GM19324 (cell line): ENCODE measurements at regions not wholly inside any gene's neighbourhood (a gene's known extent, or its start where the extent isn't known, plus 50 kb on each side); places are given as distances from the start of the nearest gene placed in this dataset.
A peak's percentile ranks its signal among the peaks of the same experiment; 100 is the strongest.
"Not testable (repeated sequence)": the region's sequence is repeated elsewhere in the genome, so short reads cannot be mapped to it uniquely, and the experiment has no call there.

ENCODE experiments used
- ATAC-seq: cut with Tn5 transposase; IDR thresholded peaks from one replicate; pipeline ENCODE4 v1.9.1; 2021; ENCODE audit warnings: mild to moderate bottlenecking, moderate library complexity; ENCODE audit not compliant: unreplicated experiment, low FRiP score

DNA sequence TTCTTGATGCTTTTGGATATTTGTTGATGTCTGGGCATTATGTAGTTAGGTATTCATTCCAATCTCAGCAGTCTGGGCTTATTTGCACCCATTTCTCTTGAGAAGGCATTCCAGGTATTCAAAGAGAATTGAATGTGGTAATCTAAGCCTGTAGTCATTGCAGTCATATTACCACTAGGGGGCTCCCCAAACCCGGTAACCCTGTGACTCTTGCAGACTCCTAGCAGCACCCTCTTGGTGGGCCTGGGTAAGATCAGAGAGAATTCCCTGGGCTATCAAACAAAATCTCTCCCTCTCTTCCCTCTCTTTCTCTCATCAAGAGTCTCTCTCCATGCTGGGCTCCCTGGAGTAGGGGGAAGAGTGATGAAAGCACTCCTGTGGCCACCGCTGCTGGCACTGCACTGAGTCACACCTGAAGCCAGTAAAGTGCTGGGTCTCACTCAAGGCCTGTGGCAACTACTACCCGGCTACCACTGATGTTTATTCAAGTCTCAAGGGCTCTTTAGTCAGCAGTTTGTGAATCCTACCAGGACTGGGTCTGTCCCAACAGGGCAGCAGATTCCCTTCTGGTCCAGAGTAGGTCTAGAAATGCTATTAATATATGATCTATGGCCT, 187.7 kb upstream of the NUDT10 start:
- peak; percentile 56 for ATAC-seq

DNA sequence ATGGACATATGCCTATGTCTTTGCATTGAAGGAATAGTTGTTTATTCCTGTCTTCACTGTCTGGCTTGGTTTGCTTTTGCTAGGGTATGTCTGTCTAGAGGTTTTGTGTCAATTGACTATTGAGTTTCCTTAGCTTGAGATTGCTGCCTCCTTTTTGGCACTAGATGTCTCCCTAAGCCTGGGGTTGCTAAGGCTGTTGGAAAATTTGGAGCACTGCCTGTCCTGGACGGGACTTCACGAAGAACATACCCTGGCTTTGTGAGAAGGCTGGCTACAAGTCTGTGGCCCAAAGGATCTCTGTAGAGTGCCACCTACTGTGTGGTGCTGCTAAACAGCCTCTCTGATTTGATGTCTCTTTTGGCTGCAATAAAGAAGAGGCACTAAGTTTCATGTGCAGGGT, 183.8 kb upstream of the NUDT10 start:
- ATAC-seq = no peak

DNA sequence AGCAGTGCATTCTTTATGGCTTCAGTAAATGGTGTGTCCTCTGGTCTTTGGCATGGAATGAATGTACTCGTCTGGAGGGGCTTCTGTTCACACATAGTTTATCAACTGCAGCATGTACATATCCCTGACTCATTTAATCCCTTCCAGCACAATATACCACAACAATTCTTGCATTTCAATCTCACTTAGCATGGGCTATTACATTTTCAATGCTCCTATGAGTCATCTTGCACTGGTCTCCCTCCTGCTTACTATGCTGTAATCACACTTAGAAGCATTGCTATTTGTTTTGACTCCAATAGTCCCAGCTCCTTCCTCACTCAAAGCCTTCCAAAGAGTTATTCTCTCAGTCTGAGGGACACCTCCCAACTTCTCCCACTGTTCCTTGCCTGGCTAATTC, 180.9 kb upstream of the NUDT10 start:
- ATAC-seq = no peak

DNA sequence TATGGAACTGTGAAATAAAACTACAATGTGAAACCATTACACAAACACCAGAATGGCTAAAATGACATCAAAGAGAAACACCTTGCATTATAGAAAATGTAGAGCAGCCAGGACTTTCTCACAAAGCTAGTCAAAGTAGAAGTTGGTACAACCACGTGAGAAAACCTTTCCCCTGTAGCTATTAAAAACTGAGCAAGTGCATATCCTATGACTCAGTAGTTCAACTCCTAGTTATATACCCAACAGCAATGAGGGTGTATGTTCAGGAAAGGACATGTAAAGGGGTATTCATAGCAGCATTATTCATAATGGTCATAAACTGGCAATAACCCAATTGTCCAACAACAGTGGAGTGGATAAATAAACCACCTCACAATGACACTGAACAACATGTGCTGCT, 177.5 kb upstream of the NUDT10 start:
- ATAC-seq = no peak

DNA sequence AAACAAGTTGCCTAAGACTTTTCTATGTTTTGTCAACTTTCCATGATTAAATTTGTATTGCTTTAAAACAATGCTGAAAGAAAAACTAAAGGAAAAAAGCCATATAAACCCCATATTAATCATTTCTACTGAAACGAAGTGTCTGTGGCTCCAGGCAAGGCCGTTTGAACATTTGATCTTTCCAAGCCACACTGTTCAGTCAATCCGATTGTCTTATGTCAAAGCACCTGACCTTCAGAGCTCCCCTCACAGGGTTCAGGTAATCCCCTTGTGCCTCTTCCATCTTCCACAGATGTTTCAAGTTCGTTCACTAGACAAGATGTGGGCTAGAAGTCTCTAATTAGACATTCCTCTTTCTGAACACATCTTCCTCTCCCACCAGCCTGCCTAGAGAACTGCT, 177.1 kb upstream of the NUDT10 start:
- ATAC-seq = no peak

DNA sequence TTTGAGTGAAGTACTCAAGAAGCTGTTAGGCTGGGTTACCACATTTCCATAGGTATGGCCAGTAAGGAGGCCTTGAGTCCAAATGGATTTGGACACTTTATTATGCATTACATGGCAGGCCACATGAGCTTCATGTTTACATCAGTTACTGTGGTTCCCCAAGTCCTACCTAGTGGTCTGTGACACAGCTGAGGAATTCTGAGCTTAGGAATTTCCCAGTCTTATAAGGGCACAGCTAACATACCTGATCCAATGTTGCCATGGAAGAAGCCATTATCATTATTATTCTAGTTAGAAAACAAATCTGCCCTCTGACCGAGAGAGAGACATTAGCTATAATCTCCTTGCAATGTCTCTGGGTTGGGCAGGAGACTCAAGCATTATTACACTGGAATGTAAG, 174.4 kb upstream of the NUDT10 start:
- no peak for ATAC-seq

DNA sequence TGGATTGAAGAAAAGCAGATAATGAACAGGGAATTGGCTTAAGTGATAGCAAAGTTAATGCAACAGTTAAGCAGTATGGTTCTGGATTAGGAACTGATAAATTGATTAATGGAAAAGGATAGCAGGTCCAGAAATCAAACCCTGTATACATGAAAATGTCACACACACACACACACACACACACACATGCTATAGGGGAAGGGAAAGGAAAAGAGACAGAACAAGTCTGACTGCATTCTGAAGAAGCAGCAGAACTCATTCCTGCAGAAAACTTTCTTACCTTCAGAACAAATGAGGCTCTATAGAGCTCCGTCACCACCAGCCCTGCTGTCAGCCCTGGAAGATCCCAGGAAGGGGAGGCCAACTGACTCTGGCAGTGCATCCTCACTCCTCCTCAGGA, 173.2 kb upstream of the NUDT10 start:
- ATAC-seq = not testable (repeated sequence)

DNA sequence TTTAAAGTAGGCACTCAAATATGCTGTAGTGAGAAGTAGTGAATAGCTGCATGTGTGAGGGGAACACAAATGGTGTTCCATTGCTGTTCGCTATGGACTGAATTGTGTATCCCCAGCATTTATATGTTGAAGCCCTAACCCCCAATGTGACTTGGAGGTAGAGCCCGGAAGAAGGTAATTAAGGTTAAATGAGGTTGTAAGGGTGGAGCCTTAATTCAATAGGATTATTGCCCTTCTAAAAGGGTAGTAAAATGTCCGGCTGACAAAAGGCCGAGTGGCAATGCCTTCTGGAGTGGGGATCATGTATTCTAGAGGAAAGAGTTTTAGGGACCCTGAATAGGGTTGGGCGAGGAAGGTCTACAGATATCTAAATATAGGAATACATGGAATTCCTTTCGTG, 168.9 kb upstream of the NUDT10 start:
- ATAC-seq = no peak

DNA sequence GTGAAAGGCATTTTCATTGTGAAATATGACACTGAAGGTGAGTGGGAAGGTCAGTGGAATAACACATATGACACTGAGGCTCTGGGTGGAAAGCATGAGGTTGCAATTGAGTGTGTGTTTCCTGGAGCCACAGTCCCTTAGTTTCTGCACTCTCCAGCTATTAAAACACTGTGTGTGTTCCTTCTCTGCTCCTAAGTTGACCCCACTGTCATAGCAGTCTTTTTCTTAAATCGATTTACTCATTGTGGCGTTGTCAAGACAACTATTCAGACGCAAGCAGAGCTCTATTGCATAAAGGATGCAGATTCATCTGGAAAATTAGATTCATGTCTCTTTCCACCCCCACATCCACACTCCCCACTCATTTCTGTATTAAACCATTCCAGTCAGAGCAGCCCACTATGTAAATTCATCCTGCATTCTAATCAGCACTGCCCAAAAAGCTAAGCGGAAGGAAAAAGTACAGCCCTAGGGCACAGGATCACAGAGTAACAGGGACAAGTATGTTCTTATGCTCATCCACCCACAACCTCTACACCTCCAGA, 154.2 kb upstream of the NUDT10 start:
- ATAC-seq = not testable (repeated sequence)

DNA sequence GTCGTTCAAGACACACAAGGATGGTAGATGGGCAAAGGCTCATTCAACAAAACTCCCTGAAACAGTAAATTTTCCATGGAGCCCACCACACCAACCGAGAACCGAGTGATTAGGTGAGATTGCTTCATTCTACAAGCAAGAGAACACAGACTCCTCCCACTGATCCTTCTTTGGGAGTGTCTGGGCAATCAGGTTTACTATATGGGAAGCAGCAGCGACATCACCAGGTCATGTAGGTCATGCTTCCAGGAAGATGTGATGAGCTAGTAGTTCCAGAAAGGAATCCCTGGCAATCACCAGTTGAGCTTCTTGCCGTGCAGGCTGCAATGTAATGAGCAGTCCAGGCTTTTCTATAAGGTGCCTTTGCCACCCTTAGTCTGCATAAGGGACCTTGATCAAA, 152.8 kb upstream of the NUDT10 start:
- not testable (repeated sequence) for ATAC-seq

DNA sequence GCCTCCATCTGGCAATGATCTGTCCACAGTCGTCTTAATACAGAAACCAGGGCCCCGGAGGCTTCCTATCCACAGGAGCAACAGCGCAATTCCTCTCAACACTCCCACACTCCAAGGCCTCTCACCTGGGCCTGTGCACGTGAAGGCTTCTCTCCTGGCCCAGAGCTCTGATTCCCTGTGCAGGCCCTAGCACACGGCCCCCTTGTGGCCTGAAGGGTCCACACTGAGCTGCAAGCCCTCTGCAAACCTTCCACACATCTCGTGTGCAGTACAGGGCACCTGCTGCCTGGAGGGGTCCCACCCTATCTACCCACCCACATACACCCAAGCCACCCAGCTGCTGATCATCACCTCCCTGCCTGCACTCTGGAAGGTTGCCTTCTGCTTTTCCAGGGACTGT, 150.1 kb upstream of the NUDT10 start:
- ATAC-seq = no peak

DNA sequence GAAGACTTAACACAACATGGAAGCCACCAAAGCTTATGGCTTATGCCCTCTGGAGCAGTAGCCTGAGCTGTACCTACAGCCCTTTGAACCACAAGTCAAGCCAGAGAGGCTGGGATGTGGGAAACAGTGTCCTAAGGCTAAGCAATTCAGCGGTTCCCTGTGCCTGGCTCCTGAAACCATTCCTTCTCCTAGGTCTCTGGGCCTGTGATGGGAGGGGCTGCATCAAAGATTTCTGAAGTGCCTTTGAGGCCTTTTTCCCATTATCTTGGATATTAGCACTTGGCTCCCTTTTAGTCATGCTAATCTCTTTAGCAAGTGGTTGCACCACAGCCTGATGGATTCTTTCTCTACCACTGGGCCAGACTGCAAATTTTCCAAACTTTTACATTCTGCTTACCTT, 140.5 kb upstream of the NUDT10 start:
- ATAC-seq = no peak

DNA sequence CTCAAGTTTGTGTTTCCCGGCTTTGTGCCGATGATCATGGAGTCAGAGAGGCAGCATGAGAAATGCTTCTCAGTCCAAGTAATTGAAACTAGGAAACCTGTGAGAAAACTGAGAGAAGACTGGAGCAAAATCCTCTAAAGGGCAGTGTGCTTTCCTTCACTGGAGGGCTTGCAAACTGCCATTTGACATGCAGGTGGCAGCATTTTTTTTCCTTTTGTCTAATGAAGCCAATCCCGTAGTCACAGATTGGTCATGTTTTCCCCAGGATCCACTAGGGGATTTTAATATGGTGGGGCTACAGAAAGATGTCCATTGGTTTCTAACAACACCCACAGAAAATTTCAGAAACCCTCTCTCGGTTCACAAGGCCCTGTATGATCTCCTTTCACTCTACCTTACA, 117.4 kb upstream of the NUDT10 start:
- ATAC-seq = no peak

DNA sequence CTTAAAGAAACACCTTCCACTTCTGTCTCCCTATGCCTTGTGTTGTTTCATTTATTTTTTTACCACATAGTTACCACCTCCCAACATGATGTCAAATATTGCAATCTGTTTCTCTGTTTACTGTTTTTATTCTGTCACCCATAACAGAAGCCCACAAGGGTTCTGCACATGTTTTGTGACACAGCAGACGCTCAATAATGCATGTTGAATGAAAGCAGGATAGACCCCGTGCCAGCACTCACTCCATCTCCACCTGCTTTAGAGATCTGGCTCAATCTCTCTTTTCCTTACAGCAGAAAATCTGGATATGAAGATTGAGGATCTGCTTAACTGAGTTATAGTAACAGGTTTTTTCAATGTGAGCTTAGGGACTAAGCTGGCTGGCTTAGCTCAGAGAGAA, 116.8 kb upstream of the NUDT10 start:
- ATAC-seq = no peak

DNA sequence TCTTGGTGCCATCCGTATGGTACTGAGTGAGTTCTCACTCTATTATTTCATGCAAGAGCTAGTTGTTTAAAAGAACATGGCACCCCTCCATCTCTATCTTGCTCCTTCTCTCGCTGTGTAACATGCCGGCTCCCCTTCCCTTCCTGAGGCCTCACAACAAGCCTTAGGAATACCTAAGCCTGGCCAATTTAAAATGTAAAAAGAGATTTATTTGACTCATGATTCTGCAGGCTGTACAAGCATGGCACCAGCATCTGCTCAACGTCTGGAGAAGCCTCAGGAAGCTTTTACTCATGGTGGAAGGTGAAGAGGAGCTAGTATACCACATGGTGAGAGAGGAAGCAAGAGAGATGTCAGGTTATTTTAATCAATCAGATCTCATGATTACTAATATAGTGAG, 90.4 kb upstream of the NUDT10 start:
- no peak for ATAC-seq

DNA sequence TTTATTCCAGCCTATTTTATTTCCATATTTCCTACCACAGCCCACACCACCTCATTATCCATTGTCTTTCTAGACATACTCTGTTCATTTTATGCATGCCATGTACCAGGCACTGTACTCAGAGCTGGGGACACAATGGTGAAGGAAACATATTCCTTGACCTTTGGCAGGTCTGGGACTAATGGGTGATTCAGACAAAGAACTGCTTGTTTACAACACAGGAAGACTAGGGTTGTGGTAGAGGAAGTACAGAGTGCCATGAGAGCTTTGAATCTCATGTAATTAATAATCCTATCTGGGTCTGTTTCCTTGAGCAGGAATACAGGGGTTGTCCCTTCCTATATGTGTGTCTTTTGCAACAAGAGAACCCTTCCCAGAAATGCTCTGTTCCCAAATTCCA, 75.1 kb upstream of the NUDT10 start:
- ATAC-seq = no peak

DNA sequence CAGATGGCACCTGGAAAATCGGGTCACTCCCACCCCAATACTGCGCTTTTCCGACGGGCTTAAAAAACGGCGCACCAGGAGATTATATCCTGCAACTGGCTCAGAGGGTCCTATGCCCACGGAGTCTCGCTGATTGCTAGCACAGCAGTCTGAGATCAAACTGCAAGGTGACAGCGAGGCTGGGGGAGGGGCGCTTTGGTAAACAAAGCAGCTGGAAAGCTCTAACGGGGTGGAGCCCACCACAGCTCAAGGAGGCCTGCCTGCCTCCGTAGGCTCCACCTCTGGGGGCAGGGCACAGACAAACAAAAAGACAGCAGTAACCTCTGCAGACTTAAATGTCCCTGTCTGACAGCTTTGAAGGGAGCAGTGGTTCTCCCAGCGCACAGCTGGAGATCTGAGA, 70.4 kb upstream of the NUDT10 start:
- not testable (repeated sequence) for ATAC-seq

DNA sequence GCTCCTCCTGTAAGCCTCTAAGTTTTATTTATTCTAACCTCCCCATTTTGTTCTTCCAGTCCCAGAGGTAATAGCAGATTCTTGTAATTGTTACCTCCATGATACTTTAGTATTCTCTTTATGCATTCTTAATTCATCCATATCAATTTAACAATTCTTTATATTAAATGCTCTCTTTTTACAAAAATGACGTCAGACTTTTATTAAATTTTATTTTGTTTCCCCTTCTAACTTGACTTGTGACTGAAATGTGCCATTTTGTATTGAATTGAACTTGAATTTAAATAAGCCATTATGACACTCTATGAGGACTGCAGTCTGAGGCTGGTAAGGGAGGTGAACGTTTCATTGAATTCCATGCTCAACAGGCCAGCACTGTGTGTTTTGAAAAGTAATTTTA, 60.0 kb upstream of the NUDT10 start:
- no peak for ATAC-seq

DNA sequence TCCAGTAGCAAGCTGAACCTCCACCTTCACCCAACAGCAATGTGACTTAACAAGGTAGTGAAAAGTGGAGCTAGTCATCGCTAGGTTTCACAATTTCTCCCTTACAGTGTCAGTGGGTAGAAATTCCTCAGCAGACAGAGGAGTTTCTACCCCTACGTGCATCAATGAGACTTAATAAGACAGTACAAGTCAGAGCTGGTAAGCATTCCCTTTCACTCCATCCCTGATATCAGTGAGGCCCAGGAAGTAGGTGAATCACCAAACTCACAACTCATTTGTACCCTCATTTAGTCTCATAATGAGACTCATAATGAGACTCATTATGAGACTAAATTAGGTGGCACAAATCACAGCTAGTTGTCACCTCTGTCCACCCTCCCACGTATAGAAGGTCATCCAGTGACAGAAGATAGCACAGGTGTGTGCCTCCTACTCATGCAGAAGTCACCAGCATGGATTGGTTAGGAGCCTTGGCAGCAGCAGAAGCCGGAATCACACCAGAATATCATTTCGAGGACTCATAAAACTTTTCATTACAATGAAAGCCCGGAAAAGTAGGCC, 50.8 kb upstream of the NUDT10 start:
- ATAC-seq = no peak
